DOHH2 (cell line): ENCODE measurements at regions not wholly inside any gene's neighbourhood (a gene's known extent, or its start where the extent isn't known, plus 50 kb on each side); places are given as distances from the start of the nearest gene placed in this dataset.

Experiments used
- CTCF ChIP-seq: fragments of 200-600 bp; sonication (generic); IDR thresholded peaks from one replicate; pipeline ENCODE4 v1.5.1; 2014; ENCODE audit warnings: antibody characterized with exemption, mild to moderate bottlenecking, low read depth, low read length; ENCODE audit not compliant: poor library complexity, severe bottlenecking
- EZH2phosphoT487 ChIP-seq: fragments of 200-600 bp; sonication (generic); IDR thresholded peaks from 2 replicates; pipeline ENCODE4 v1.6.1; 2017; ENCODE audit warnings: borderline replicate concordance, mild to moderate bottlenecking, antibody characterized with exemption, low read length, moderate library complexity, mixed read lengths

GRCh38 chr4:11069083-11069482, 359.6 kb downstream of the HS3ST1 start:
- TF ChIP-seq CTCF: no peak
- no peak for TF ChIP-seq EZH2phosphoT487
